H1 (cell line): ENCODE measurements at regions not wholly inside any gene's neighbourhood (a gene's known extent, or its start where the extent isn't known, plus 50 kb on each side); places are given as distances from the start of the nearest gene placed in this dataset.

Experiments
- CTCF ChIA-PET: fragments of 300-600 bp; sonication (Branson Sonifier 250); formaldehyde crosslinking; loops from one replicate; lab custom pipeline; 2021; ENCODE audit not compliant: partially characterized antibody; lab: Charles Lee
- POLR2A ChIA-PET: fragments of 300-600 bp; sonication (Branson Sonifier 250); formaldehyde crosslinking; loops from one replicate; lab custom pipeline; 2021; ENCODE audit warnings: inconsistent platforms; ENCODE audit not compliant: partially characterized antibody; lab: Charles Lee
- DNase-seq, 2 experiments: peaks; one replicate each; pipeline versions ENCODE4 v3.0.0 to v3.0.0-alpha.2; 2010 to 2022; ENCODE audit warnings: low spot score in 2 of 2, low read depth in 1 of 2, mixed read lengths in 1 of 2
- FAIRE-seq: peaks from 2 replicates; lab custom pipeline; 2011; peaks lifted over from hg19 to GRCh38; lab: Jason Lieb, UNC
- H2AFZ ChIP-seq: 2 replicates; pipeline ENCODE4 v1.8.1; 2012; ENCODE audit warnings: low read length, inconsistent platforms
- H2AK5ac ChIP-seq: 2 replicates; pipeline ENCODE4 v1.6.1; 2013; ENCODE audit warnings: low read depth, low read length
- H2BK120ac ChIP-seq: replicated peaks from 2 replicates; pipeline ENCODE3; 2013; ENCODE audit warnings: low read depth, low read length, inconsistent platforms
- H2BK12ac ChIP-seq: 2 replicates; pipeline ENCODE4 v1.6.1; 2013; ENCODE audit warnings: low read depth, low read length
- H2BK15ac ChIP-seq: 2 replicates; pipeline ENCODE4 v1.6.1; 2013; ENCODE audit warnings: low read length
- H2BK20ac ChIP-seq: 2 replicates; pipeline ENCODE4 v1.6.1; 2013; ENCODE audit warnings: low read length
- H2BK5ac ChIP-seq: 2 replicates; pipeline ENCODE4 v1.6.1; 2013; ENCODE audit warnings: low read depth, low read length
- H3K14ac ChIP-seq: 2 replicates; pipeline ENCODE4 v1.6.1; 2013; ENCODE audit warnings: inconsistent platforms; ENCODE audit not compliant: insufficient read length
- H3K18ac ChIP-seq: 2 replicates; pipeline ENCODE4 v1.6.1; 2013; ENCODE audit warnings: low read length; ENCODE audit errors: extremely low read depth
- H3K23ac ChIP-seq: 2 replicates; pipeline ENCODE4 v1.6.1; 2013; ENCODE audit warnings: inconsistent platforms; ENCODE audit not compliant: insufficient read length
- H3K23me2 ChIP-seq: 2 replicates; pipeline ENCODE4 v1.6.1; 2013; ENCODE audit warnings: low read depth, low read length
- H3K27ac ChIP-seq: 2 replicates; pipeline ENCODE4 v1.6.1; 2011; ENCODE audit warnings: low read depth, low read length, inconsistent platforms
- H3K27me3 ChIP-seq, 4 experiments: replicated peaks in 1 of 4; 1 replicate in 1 of 4; 2 replicates in 3 of 4; pipeline versions ENCODE4 v1.6.1 to v1.8.1; 2011 to 2013; ENCODE audit warnings: low read length in 3 of 4, mild to moderate bottlenecking in 3 of 4, inconsistent platforms in 2 of 4, mixed read lengths in 2 of 4, moderate library complexity in 1 of 4; ENCODE audit not compliant: control insufficient read depth in 3 of 4, insufficient read depth in 3 of 4; ENCODE audit errors: extremely low read depth in 1 of 4
- H3K36me3 ChIP-seq, 4 experiments: 2 replicates each; pipeline versions ENCODE4 v1.6.1 to v1.8.1; 2011 to 2013; ENCODE audit warnings: mild to moderate bottlenecking in 4 of 4, low read length in 3 of 4, moderate library complexity in 2 of 4, control low read depth in 1 of 4, inconsistent platforms in 1 of 4; ENCODE audit not compliant: insufficient read depth in 4 of 4, control insufficient read depth in 2 of 4
- H3K4ac ChIP-seq: replicated peaks from 2 replicates; pipeline ENCODE3; 2013; ENCODE audit warnings: low read length, low read depth, mixed read lengths, inconsistent platforms; ENCODE audit not compliant: insufficient read length
- H3K4me1 ChIP-seq, 4 experiments: replicated peaks in 1 of 4; 1 replicate in 1 of 4; 2 replicates in 3 of 4; pipeline versions ENCODE4 v1.6.1 to v1.8.1; 2011 to 2013; ENCODE audit warnings: low read length in 3 of 4, inconsistent platforms in 2 of 4, mixed read lengths in 1 of 4; ENCODE audit not compliant: insufficient read depth in 4 of 4, control insufficient read depth in 3 of 4
- H3K4me2 ChIP-seq, 2 experiments: 2 replicates each; pipeline versions ENCODE4 v1.6.1 to v1.8.1; 2011 to 2013; ENCODE audit warnings: low read depth in 2 of 2, low read length in 2 of 2, control low read depth in 1 of 2, inconsistent platforms in 1 of 2, mild to moderate bottlenecking in 1 of 2; ENCODE audit not compliant: insufficient read depth in 1 of 2
- H3K4me3 ChIP-seq, 4 experiments: fragments of 200-600, 300-600 bp in 1 of 4; sonication (generic), shearing (Covaris generic), sonication (Bioruptor Twin) in 1 of 4; 2 replicates each; pipeline versions ENCODE4 v1.5.1 to v1.8.1; 2011 to 2016; ENCODE audit warnings: low read length in 4 of 4, low read depth in 3 of 4, control low read depth in 2 of 4, inconsistent platforms in 2 of 4, mild to moderate bottlenecking in 2 of 4, mixed read lengths in 1 of 4, moderate library complexity in 1 of 4; ENCODE audit not compliant: insufficient read depth in 2 of 4; ENCODE audit errors: extremely low read depth in 1 of 4
- H3K56ac ChIP-seq: replicated peaks from 2 replicates; pipeline ENCODE3; 2013; ENCODE audit warnings: low read depth, mild to moderate bottlenecking, mixed read lengths, low read length, inconsistent platforms; ENCODE audit not compliant: insufficient read length
- H3K79me1 ChIP-seq: 2 replicates; pipeline ENCODE4 v1.6.1; 2013; ENCODE audit warnings: low read depth, low read length, control low read depth
- H3K79me2 ChIP-seq, 2 experiments: 2 replicates each; pipeline versions ENCODE4 v1.6.1 to v1.8.1; 2012 to 2013; ENCODE audit warnings: low read length in 2 of 2, mild to moderate bottlenecking in 2 of 2, inconsistent platforms in 1 of 2; ENCODE audit not compliant: insufficient read depth in 2 of 2, control insufficient read depth in 1 of 2
- H3K9ac ChIP-seq, 4 experiments: replicated peaks in 1 of 4; 1 replicate in 1 of 4; 2 replicates in 3 of 4; pipeline versions ENCODE4 v1.6.1 to v1.8.1; 2011 to 2013; ENCODE audit warnings: low read depth in 3 of 4, low read length in 3 of 4, control low read depth in 2 of 4, mild to moderate bottlenecking in 2 of 4, moderate library complexity in 2 of 4, inconsistent platforms in 1 of 4; ENCODE audit errors: extremely low read depth in 1 of 4
- H3K9me3 ChIP-seq, 2 experiments: 2 replicates each; pipeline versions ENCODE4 v1.6.1 to v1.8.1; 2012 to 2013; ENCODE audit warnings: mild to moderate bottlenecking in 2 of 2, moderate library complexity in 2 of 2, control low read depth in 1 of 2, inconsistent platforms in 1 of 2, low read depth in 1 of 2, low read length in 1 of 2, mixed read lengths in 1 of 2; ENCODE audit not compliant: insufficient read depth in 2 of 2
- H4K20me1 ChIP-seq, 2 experiments: replicated peaks in 1 of 2; 2 replicates each; pipeline versions ENCODE3 to v1.8.1; 2011 to 2013; ENCODE audit warnings: inconsistent platforms in 2 of 2, low read length in 2 of 2, mild to moderate bottlenecking in 1 of 2; ENCODE audit not compliant: insufficient read depth in 2 of 2, control insufficient read depth in 1 of 2
- H4K5ac ChIP-seq: 2 replicates; pipeline ENCODE4 v1.6.1; 2013; ENCODE audit warnings: low read length, low read depth, mixed read lengths, inconsistent platforms; ENCODE audit not compliant: insufficient read length
- H4K8ac ChIP-seq: 2 replicates; pipeline ENCODE4 v1.8.0; 2013; ENCODE audit warnings: mild to moderate bottlenecking, moderate library complexity, low read length, inconsistent platforms; ENCODE audit not compliant: insufficient read depth; ENCODE audit errors: extremely low read depth
- H4K91ac ChIP-seq: replicated peaks from 2 replicates; pipeline ENCODE3; 2013; ENCODE audit warnings: low read length, mixed read lengths, inconsistent platforms; ENCODE audit not compliant: insufficient read length
- BACH1 ChIP-seq: IDR thresholded peaks from 2 replicates; pipeline ENCODE4 v1.6.1; 2012; ENCODE audit warnings: low read length, improper control_type of control experiment
- CHD2 ChIP-seq: IDR thresholded peaks from 2 replicates; pipeline ENCODE4 v1.6.1; 2012; ENCODE audit warnings: low read length, improper control_type of control experiment
- FOSL1 ChIP-seq: IDR thresholded peaks from 2 replicates; pipeline ENCODE4 v1.6.1; 2011; ENCODE audit warnings: mild to moderate bottlenecking, low read depth, low read length, moderate library complexity; ENCODE audit not compliant: insufficient read depth
- KDM5A ChIP-seq: fragments of 200-600 bp; IDR thresholded peaks from 2 replicates; pipeline ENCODE4 v1.7.1; 2012; ENCODE audit warnings: mild to moderate bottlenecking, low read length, inconsistent platforms, mixed read lengths
- PHF8 ChIP-seq: fragments of 200-600 bp; sonication (generic); conservative IDR thresholded peaks from 2 replicates; pipeline ENCODE4 v1.7.1; 2012; ENCODE audit warnings: low read depth, mild to moderate bottlenecking, inconsistent platforms, low read length, moderate library complexity
- RFX5 ChIP-seq: IDR thresholded peaks from 2 replicates; pipeline ENCODE4 v1.6.1; 2011; ENCODE audit warnings: low read depth, low read length, improper control_type of control experiment, borderline replicate concordance
- SIN3A ChIP-seq, 2 experiments: IDR thresholded peaks in 1 of 2; conservative IDR thresholded peaks in 1 of 2; 2 replicates each; pipeline ENCODE4 v1.6.1; 2011 to 2012; ENCODE audit warnings: low read length in 2 of 2, improper control_type of control experiment in 1 of 2, low read depth in 1 of 2, mild to moderate bottlenecking in 1 of 2
- SIX5 ChIP-seq: IDR thresholded peaks from 2 replicates; pipeline ENCODE4 v1.6.1; 2011; ENCODE audit warnings: mild to moderate bottlenecking, low read depth, low read length
- SP1 ChIP-seq: IDR thresholded peaks from 2 replicates; pipeline ENCODE4 v1.6.1; 2011; ENCODE audit warnings: low read depth, low read length
- TAF1 ChIP-seq: IDR thresholded peaks from 2 replicates; pipeline ENCODE4 v1.6.1; 2011; ENCODE audit warnings: mild to moderate bottlenecking, low read depth, low read length
- ZNF274 ChIP-seq: IDR thresholded peaks from 2 replicates; pipeline ENCODE4 v1.7.0; 2012; ENCODE audit warnings: low read length, borderline replicate concordance; ENCODE audit errors: extremely low read depth
- WGBS, 2 experiments: shearing (Covaris generic) in 1 of 2; methylation state at CpG; one replicate each; pipeline versions ENCODE4 v1.1.6 to v1.1.7; 2013 to 2015; ENCODE audit warnings: low lambda C conversion rate in 2 of 2, mixed read lengths in 2 of 2, inconsistent platforms in 1 of 2, low coverage in 1 of 2, missing lambda C conversion rate in 1 of 2; ENCODE audit not compliant: insufficient replicate concordance in 2 of 2, insufficient coverage in 1 of 2, insufficient read length in 1 of 2; ENCODE audit errors: extremely low coverage in 1 of 2, missing lambda C conversion rate in 1 of 2; 5-methylcytosine and 5-hydroxymethylcytosine counted together
- TF ChIP-seq, protein P1 (sequence below): IDR thresholded peaks from 2 replicates; pipeline ENCODE4 v1.6.1; 2011; ENCODE audit warnings: low read depth, mild to moderate bottlenecking, low read length; ENCODE audit not compliant: insufficient read depth

DNA sequence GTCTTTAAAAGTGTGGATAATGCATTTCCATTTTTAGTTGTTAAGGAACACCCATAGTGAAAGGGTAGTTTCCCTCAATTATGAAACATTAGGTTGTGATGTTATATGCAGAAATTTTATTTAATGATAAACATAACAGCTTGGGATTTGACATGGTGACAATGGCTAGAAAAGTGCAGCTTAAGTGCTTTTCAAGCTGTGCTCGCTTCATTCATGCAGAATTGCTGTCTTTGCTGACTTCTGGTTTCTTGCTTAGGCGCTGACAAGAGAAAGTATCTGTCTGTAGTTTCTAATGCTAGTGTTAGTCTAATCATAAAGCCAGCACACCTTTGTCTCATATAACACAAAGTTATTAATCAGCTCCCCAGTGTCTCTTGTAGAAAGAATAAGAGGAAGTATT, 170.0 kb downstream of the ARL5B start:
- Histone ChIP-seq H3K4me3 (no peak overlapping the region), H3K9me3 (no peaks in the 10 kb centered on the region), H3K4ac (no peak overlapping the region), H3K18ac (no peak overlapping the region), H2AFZ (no peak overlapping the region), H3K36me3 (no peaks in the 10 kb centered on the region), H3K23me2 (no peaks in the 10 kb centered on the region), H3K79me2 (no peaks in the 10 kb centered on the region), H2BK120ac (no peak overlapping the region), H3K23ac (no peak overlapping the region), H3K27ac (no peak overlapping the region), H2BK5ac (no peak overlapping the region), H2AK5ac (no peak overlapping the region), H3K9ac (no peak overlapping the region), H3K79me1 (no peaks in the 10 kb centered on the region), H3K4me1 (no peaks in the 10 kb centered on the region), H4K91ac (no peak overlapping the region), H3K14ac (no peak overlapping the region), H4K8ac (no peak overlapping the region), H2BK12ac (no peak overlapping the region), H3K27me3 (no peaks in the 10 kb centered on the region), H4K20me1 (no peaks in the 10 kb centered on the region), H3K4me2 (no peak overlapping the region), H2BK15ac (no peak overlapping the region), H2BK20ac (no peak overlapping the region), H4K5ac (no peak overlapping the region), H3K56ac (no peak overlapping the region)
- TF ChIP-seq, protein P1, sequence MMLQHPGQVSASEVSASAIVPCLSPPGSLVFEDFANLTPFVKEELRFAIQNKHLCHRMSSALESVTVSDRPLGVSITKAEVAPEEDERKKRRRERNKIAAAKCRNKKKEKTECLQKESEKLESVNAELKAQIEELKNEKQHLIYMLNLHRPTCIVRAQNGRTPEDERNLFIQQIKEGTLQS: no peak
- TF ChIP-seq CHD2 (no peak), FOSL1 (no peak), PHF8 (no peak), BACH1 (no peak), KDM5A (no peak), ZNF274 (no peak), SIX5 (no peak), TAF1 (no peak), SIN3A (conservative IDR thresholded peaks at IDR 0.05 in 1 of 2, IDR thresholded peaks at IDR 0.05 in 1 of 2; ENCODE audit: low read depth in 1 of 2, low read length in 2 of 2) (no peak), SP1 (no peak), RFX5 (no peak)
- ChIA-PET CTCF (no interaction called here), POLR2A (no interaction called here)
- WGBS, 2 experiments: 95% methylated on average over 2 of the region's 2 CpGs; no CpG with 5 or more reads in 1 of the 2 experiments
- FAIRE-seq (no peak), DNase-seq (no peak)
